Heart left ventricle (tissue), 16 donors: ENCODE measurements at regions not wholly inside any gene's neighbourhood (a gene's known extent, or its start where the extent isn't known, plus 50 kb on each side); places are given as distances from the start of the nearest gene placed in this dataset.
A peak's percentile ranks its signal among the peaks of the same experiment; 100 is the strongest.

Source experiments
- ATAC-seq, 4 donors: fragments of 200-7000 bp; cut with Tn5 transposase; one replicate each; pipeline ENCODE4 v1.9.1; 2020 to 2022; ENCODE audit warnings: moderate library complexity in 4 of 4, mild to moderate bottlenecking in 3 of 4, moderate number of reproducible peaks in 1 of 4
- DNase-seq, 5 donors: peaks; one replicate each; pipeline ENCODE4 v3.0.0-alpha.2; 2020
- H3K27ac ChIP-seq, 12 donors: fragments of 200-600 bp; sonication (generic) in 4 of 12; one replicate each; pipeline versions ENCODE4 v1.5.0 to v1.8.0; 2016 to 2022; ENCODE audit warnings: mild to moderate bottlenecking in 2 of 12
- H3K27me3 ChIP-seq, 9 donors: fragments of 200-600 bp; sonication (generic) in 2 of 9; one replicate each; pipeline versions ENCODE4 v1.5.1 to v1.8.0; 2016 to 2022; ENCODE audit warnings: mild to moderate bottlenecking in 3 of 9
- H3K36me3 ChIP-seq, 9 donors: fragments of 200-600 bp; sonication (generic) in 2 of 9; one replicate each; pipeline versions ENCODE4 v1.5.0 to v1.8.0; 2018 to 2022; ENCODE audit warnings: mild to moderate bottlenecking in 2 of 9
- H3K4me1 ChIP-seq, 12 donors: fragments of 200-600 bp; sonication (generic) in 4 of 12; one replicate each; pipeline versions ENCODE4 v1.5.0 to v1.8.0; 2016 to 2022; ENCODE audit warnings: mild to moderate bottlenecking in 3 of 12
- H3K4me3 ChIP-seq, 12 donors: fragments of 200-600 bp; sonication (generic) in 4 of 12; one replicate each; pipeline versions ENCODE4 v1.5.0 to v1.8.0; 2017 to 2022; ENCODE audit warnings: mild to moderate bottlenecking in 9 of 12, moderate library complexity in 4 of 12
- H3K9me3 ChIP-seq, 12 donors: fragments of 200-600 bp; sonication (generic) in 4 of 12; one replicate each; pipeline versions ENCODE4 v1.5.0 to v1.8.0; 2016 to 2022; ENCODE audit warnings: mild to moderate bottlenecking in 1 of 12
- CTCF ChIP-seq, 12 donors: fragments of 200-600 bp; sonication (generic) in 4 of 12; IDR thresholded peaks; one replicate each; pipeline versions ENCODE4 v1.5.0 to v1.8.0; 2018 to 2022; ENCODE audit warnings: antibody characterized with exemption in 12 of 12, mild to moderate bottlenecking in 5 of 12
- POLR2A ChIP-seq, 2 donors: fragments of 450-650 bp; IDR thresholded peaks; one replicate each; pipeline ENCODE4 v1.6.1; 2017; ENCODE audit warnings: antibody characterized with exemption in 2 of 2, mild to moderate bottlenecking in 2 of 2, moderate library complexity in 2 of 2
- WGBS, 4 donors: extraction: QIAGEN DNeasy Blood & Tissue Kit in 2 of 4; methylation state at CpG; one replicate each; pipeline versions ENCODE4 v1.1.5 to v1.1.7; 2013 to 2018; 5-methylcytosine and 5-hydroxymethylcytosine counted together
- intact Hi-C, 10 donors: fragments of 100-400 bp; cut with DNase I; formaldehyde crosslinking; loops; one replicate each; pipeline versions ENCODE4 v1.11.1 to v1.14.2; 2022
- donor health status: ischemic (EF 13 %, LVEDD 7.1; RV severe dilation, severe dysfunction).
- donor health status: healthy with polysubstance abuse.
- donor health status: DM: no; HTN: yes; CAD: no.
- donor health status: DM: no; HTN: no; CAD: no.
- donor health status: ischemic (EF 25% LVEDD 6.9; RV normal size, moderate dysfunction).
- donor health status: ischemic (EF 25% LVEDD 5.7; RV mildly dilated, moderate dysfunction).
- donor health status: healthy.
- donor health status: DM: yes; HTN: yes; CAD: no.
- donor health status: ischemic (EF 35%, LVEDD 5.7; RV mildly dilated, moderate dysfunction).
- donor health status: nonischemic (EF 11% LVEDD 7.7; RV severe dilation, severe dysfunction).
- donor health status: DM: yes; HTN: yes; CAD: no.
- donor health status: PGD.
- donor health status: ischemic (EF 29% LVEDD 5.4; RV normal size, mild dysfunction).
- donor health status: nonischemic (EF 23%, LVEDD 6.1; RV moderate dilation, normal function).

- ATAC-seq (no peak), DNase-seq (no peak)
- intact Hi-C loops, result no loop called here
- TF ChIP-seq POLR2A (IDR thresholded peaks at IDR 0.05) (no peak), CTCF (IDR thresholded peaks at IDR 0.05) (no peak)
- H3K36me3 ChIP-seq, result no peaks in the 10 kb centered on the region
- no peak overlapping the region for H3K4me3 ChIP-seq
- peaks cover 4 to 82% (median 49%) of the 10 kb centered on the region in 12 donors for H3K4me1 ChIP-seq
- H3K27ac ChIP-seq, result peak overlapping the region in 10 of 12 donors; percentile 4 to 45 (median 20)
- H3K9me3 ChIP-seq, result no peaks in the 10 kb centered on the region
- no peaks in the 10 kb centered on the region for H3K27me3 ChIP-seq
Measured at GRCh38 chr1:184909019-184909418, 65.3 kb downstream of the NIBAN1 start.

- H3K4me3 ChIP-seq, result no peak overlapping the region
- intact Hi-C loops, result no loop called here
- TF ChIP-seq CTCF (IDR thresholded peaks at IDR 0.05), result no peak
- no peak for TF ChIP-seq POLR2A (IDR thresholded peaks at IDR 0.05)
- no peaks in the 10 kb centered on the region for H3K9me3 ChIP-seq
- H3K36me3 ChIP-seq, result no peaks in the 10 kb centered on the region
- 77 to 83% (median 81%) methylated on average over 2 of the region's 2 CpGs for WGBS, 4 donors
- no peaks in the 10 kb centered on the region for H3K27me3 ChIP-seq
- no peak for DNase-seq
- peak overlapping the region in 8 of 12 donors; percentile 4 to 45 (median 25) for H3K27ac ChIP-seq
- ATAC-seq, result no peak
- H3K4me1 ChIP-seq, result peaks cover 4 to 80% (median 48%) of the 10 kb centered on the region in 12 donors
Measured at GRCh38 chr1:184908506-184908905, 65.8 kb downstream of the NIBAN1 start.

- TF ChIP-seq POLR2A (IDR thresholded peaks at IDR 0.05), result no peak
- TF ChIP-seq CTCF (IDR thresholded peaks at IDR 0.05), result no peak
- Histone ChIP-seq H3K9me3 (no peaks in the 10 kb centered on the region), H3K27ac (peak overlapping the region in 3 of 12 donors; percentile 30 to 45 (median 38)), H3K27me3 (no peaks in the 10 kb centered on the region), H3K4me1 (peaks cover 4 to 86% (median 55%) of the 10 kb centered on the region in 12 donors), H3K4me3 (no peak overlapping the region), H3K36me3 (no peaks in the 10 kb centered on the region)
- intact Hi-C loops, result no loop called here
- DNase-seq (no peak), ATAC-seq (no peak)
- WGBS, 4 donors, result 75 to 88% (median 84%) methylated on average over 2 of the region's 2 CpGs
Measured at GRCh38 chr1:184907500-184907899, 66.8 kb downstream of the NIBAN1 start.

GRCh38 chr1:184906761-184907160, 67.5 kb downstream of the NIBAN1 start:
- H3K36me3 ChIP-seq, result no peaks in the 10 kb centered on the region
- no peak for TF ChIP-seq CTCF (IDR thresholded peaks at IDR 0.05)
- no peak for TF ChIP-seq POLR2A (IDR thresholded peaks at IDR 0.05)
- peaks cover 4 to 91% (median 56%) of the 10 kb centered on the region in 12 donors for H3K4me1 ChIP-seq
- ATAC-seq, result no peak
- no peak for DNase-seq
- intact Hi-C loops, result no loop called here
- peak overlapping the region in 7 of 12 donors; percentile 1 to 38 (median 9) for H3K27ac ChIP-seq
- no peaks in the 10 kb centered on the region for H3K27me3 ChIP-seq
- H3K9me3 ChIP-seq, result no peaks in the 10 kb centered on the region
- no peak overlapping the region for H3K4me3 ChIP-seq
- 39 to 47% (median 44%) methylated on average over 1 of the region's 1 CpG for WGBS, 4 donors
